ENCODE measurements at regions not wholly inside any gene's neighbourhood (a gene's known extent, or its start where the extent isn't known, plus 50 kb on each side); places are given as distances from the start of the nearest gene placed in this dataset.

DNA sequence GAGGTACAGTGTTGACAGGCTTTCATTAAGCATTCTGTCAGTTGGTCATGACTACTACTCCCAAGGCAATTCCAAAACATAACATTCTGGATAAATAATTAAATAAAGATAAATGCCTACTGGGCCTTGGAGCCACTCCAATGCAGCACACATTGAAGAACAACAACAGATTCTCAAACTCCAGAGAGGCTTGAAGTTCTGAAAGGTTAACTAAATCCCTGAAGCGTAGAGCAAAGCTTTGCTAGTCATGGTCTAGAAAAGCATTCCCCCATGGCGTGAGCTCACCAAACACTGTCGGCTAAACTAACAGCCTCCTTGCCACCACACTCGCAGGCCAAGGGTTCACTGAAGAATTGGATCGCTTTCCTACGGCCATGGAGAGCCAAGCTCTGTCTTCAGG lies 268.0 kb downstream of the ATG4C start:
- H3K4me1 Mint-ChIP-seq: no peaks in the 10 kb centered on the region
- H3K4me3 Mint-ChIP-seq: no peak overlapping the region
- Histone ChIP-seq H3K27ac (ENCODE audit: low read depth, low read length) (no peak overlapping the region), H3K4me1 (ENCODE audit: insufficient read depth, low read length) (no peaks in the 10 kb centered on the region), H3K4me3 (ENCODE audit: low read length) (no peak overlapping the region), H3K36me3 (ENCODE audit: insufficient read depth, low read length) (no peaks in the 10 kb centered on the region), H3K9me3 (ENCODE audit: low read length) (no peaks in the 10 kb centered on the region), H3K27me3 (ENCODE audit: insufficient read depth, low read length, poor library complexity, severe bottlenecking) (no peaks in the 10 kb centered on the region)
- CTCF ChIA-PET: no interaction called here
- H3K36me3 Mint-ChIP-seq: no peaks in the 10 kb centered on the region
- H3K9me3 Mint-ChIP-seq: peaks cover 0 to 3% (median 0%) of the 10 kb centered on the region in 5 donors
- DNase-seq: no peak
- H3K27me3 Mint-ChIP-seq: peaks cover 0 to 11% of the 10 kb centered on the region in 2 donors
- POLR2A ChIA-PET: no interaction called here
- no peak overlapping the region for H3K27ac Mint-ChIP-seq

DNA sequence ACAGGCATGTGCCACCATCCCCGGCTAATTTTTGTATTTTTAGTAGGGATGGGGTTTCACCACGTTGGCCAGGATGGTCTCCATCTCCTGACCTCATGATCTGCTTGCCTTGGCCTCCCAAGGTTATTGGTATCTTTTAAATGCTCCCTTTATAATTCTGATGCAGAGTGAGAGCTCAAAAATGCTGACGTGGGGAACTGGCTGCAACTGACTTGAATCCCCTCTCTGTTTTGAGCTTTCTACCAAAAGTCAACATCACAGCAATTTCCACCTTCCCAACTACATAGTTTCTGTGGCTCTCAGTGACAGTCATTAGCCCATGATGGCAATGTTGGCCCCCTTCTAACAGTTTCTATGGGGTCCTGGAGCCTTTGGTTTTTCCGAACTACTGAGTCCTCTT lies 268.2 kb upstream of the FOXD3 start:
- CTCF ChIA-PET: no interaction called here
- H3K27me3 Mint-ChIP-seq: peaks cover 0 to 5% of the 10 kb centered on the region in 2 donors
- no peak for DNase-seq

DNA sequence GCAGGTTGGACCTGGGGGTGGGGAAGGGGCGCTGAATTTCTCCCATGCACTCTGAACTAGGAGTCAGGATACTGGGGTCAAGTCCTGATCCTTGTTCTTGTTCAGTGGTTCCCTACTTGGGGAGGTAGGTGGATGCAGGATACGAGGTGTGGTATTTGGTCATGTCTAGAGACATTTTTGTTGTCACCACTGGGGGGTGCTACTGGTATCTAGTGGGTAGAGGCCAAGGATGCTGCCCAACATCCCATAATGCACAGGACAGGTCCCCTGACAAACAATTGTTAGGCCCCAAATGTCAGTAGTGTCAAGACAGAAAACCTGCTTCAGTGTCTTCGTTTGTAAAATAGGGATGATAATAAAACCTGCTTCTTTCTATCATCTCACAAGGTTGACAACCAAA lies 259.0 kb upstream of the FOXD3 start:
- Mint-ChIP-seq H3K4me1 (no peaks in the 10 kb centered on the region), H3K27ac (no peak overlapping the region), H3K27me3 (peaks cover 0 to 4% of the 10 kb centered on the region in 2 donors), H3K4me3 (no peak overlapping the region), H3K36me3 (no peaks in the 10 kb centered on the region), H3K9me3 (peaks cover 0 to 3% (median 0%) of the 10 kb centered on the region in 5 donors)
- DNase-seq: no peak
- CTCF ChIA-PET: no interaction called here
- H3K36me3 ChIP-seq (ENCODE audit: insufficient read depth, low read length): no peaks in the 10 kb centered on the region
- H3K4me1 ChIP-seq (ENCODE audit: insufficient read depth, low read length): no peaks in the 10 kb centered on the region
- H3K4me3 ChIP-seq (ENCODE audit: low read length): no peak overlapping the region
- H3K27ac ChIP-seq (ENCODE audit: low read depth, low read length): no peak overlapping the region
- POLR2A ChIA-PET: no interaction called here
- no peaks in the 10 kb centered on the region for H3K27me3 ChIP-seq (ENCODE audit: insufficient read depth, low read length, poor library complexity, severe bottlenecking)
- no peaks in the 10 kb centered on the region for H3K9me3 ChIP-seq (ENCODE audit: low read length)

More for the DNA sequence above, 268.2 kb upstream of the FOXD3 start:
- H3K27ac ChIP-seq (ENCODE audit: low read depth, low read length): no peak overlapping the region
- H3K4me3 ChIP-seq (ENCODE audit: low read length): no peak overlapping the region
- no peaks in the 10 kb centered on the region for H3K4me1 ChIP-seq (ENCODE audit: insufficient read depth, low read length)
- H3K9me3 ChIP-seq (ENCODE audit: low read length): no peaks in the 10 kb centered on the region
- no peak overlapping the region for H3K27ac Mint-ChIP-seq
- H3K36me3 ChIP-seq (ENCODE audit: insufficient read depth, low read length): no peaks in the 10 kb centered on the region
- H3K27me3 ChIP-seq (ENCODE audit: insufficient read depth, low read length, poor library complexity, severe bottlenecking): no peaks in the 10 kb centered on the region
- no peak overlapping the region for H3K4me3 Mint-ChIP-seq
- peaks cover 0 to 4% (median 0%) of the 10 kb centered on the region in 5 donors for H3K9me3 Mint-ChIP-seq
- H3K36me3 Mint-ChIP-seq: no peaks in the 10 kb centered on the region
- H3K4me1 Mint-ChIP-seq: no peaks in the 10 kb centered on the region
- POLR2A ChIA-PET: no interaction called here

DNA sequence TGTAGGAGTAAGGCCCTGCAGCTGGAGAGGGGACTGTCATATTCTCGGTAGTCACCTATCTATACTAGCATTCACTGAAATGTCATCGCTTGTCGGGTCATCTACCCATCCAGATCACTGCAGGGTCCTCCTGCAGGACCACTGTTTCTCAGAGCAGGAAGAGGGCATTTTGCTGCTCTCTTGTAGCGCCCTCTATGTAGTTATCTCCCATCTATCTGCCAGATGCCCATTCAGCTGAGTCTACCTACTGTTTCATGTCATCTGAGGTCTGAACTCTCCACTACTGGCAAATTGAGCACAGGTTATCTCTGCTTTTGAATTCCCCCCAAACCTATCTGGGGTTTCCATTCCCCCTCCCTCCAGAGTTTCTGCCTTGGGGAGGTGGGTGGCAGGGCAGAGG lies 258.2 kb upstream of the FOXD3 start:
- H3K4me3 ChIP-seq (ENCODE audit: low read length): no peak overlapping the region
- CTCF ChIA-PET: no interaction called here
- H3K36me3 Mint-ChIP-seq: no peaks in the 10 kb centered on the region
- H3K27ac Mint-ChIP-seq: no peak overlapping the region
- no peaks in the 10 kb centered on the region for H3K27me3 ChIP-seq (ENCODE audit: insufficient read depth, low read length, poor library complexity, severe bottlenecking)
- peaks cover 0 to 3% (median 0%) of the 10 kb centered on the region in 5 donors for H3K9me3 Mint-ChIP-seq
- H3K36me3 ChIP-seq (ENCODE audit: insufficient read depth, low read length): no peaks in the 10 kb centered on the region
- DNase-seq: no peak
- H3K9me3 ChIP-seq (ENCODE audit: low read length): no peaks in the 10 kb centered on the region
- H3K4me3 Mint-ChIP-seq: no peak overlapping the region
- H3K4me1 ChIP-seq (ENCODE audit: insufficient read depth, low read length): no peaks in the 10 kb centered on the region
- POLR2A ChIA-PET: no interaction called here
- no peaks in the 10 kb centered on the region for H3K4me1 Mint-ChIP-seq
- H3K27me3 Mint-ChIP-seq: peaks cover 0 to 4% of the 10 kb centered on the region in 2 donors
- H3K27ac ChIP-seq (ENCODE audit: low read depth, low read length): no peak overlapping the region

DNA sequence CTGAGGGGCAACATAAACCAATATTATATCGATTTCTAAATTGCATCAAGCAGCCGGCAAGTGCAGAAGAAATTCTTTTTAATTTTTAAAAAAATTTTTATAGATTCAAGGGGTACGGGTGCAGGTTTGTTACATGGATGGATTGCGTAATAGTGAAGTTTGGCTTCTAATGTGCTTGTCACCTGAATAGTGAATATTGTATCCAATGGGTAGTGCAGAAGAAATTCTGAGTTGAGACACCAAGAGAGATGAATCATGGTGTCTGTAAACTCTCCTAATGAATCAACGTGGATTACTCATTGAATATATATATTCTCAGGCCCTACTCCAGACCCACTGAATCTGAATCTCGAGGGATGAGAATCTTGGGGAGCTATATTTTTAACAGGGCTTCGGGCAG lies 253.7 kb upstream of the FOXD3 start:
- Mint-ChIP-seq H3K4me1 (peaks cover 0 to 4% (median 0%) of the 10 kb centered on the region in 3 donors), H3K9me3 (peaks cover 0 to 3% (median 0%) of the 10 kb centered on the region in 5 donors), H3K4me3 (no peak overlapping the region), H3K27me3 (peaks cover 16 to 25% of the 10 kb centered on the region in 2 donors), H3K36me3 (no peaks in the 10 kb centered on the region), H3K27ac (peak overlapping the region in 1 of 8 donors; percentile 79)
- no peak for DNase-seq
- Histone ChIP-seq H3K36me3 (ENCODE audit: insufficient read depth, low read length) (no peaks in the 10 kb centered on the region), H3K4me1 (ENCODE audit: insufficient read depth, low read length) (no peaks in the 10 kb centered on the region), H3K27ac (ENCODE audit: low read depth, low read length) (no peak overlapping the region), H3K9me3 (ENCODE audit: low read length) (no peaks in the 10 kb centered on the region), H3K4me3 (ENCODE audit: low read length) (no peak overlapping the region), H3K27me3 (ENCODE audit: insufficient read depth, low read length, poor library complexity, severe bottlenecking) (no peaks in the 10 kb centered on the region)
- CTCF ChIA-PET: no interaction called here
- POLR2A ChIA-PET: no interaction called here

DNA sequence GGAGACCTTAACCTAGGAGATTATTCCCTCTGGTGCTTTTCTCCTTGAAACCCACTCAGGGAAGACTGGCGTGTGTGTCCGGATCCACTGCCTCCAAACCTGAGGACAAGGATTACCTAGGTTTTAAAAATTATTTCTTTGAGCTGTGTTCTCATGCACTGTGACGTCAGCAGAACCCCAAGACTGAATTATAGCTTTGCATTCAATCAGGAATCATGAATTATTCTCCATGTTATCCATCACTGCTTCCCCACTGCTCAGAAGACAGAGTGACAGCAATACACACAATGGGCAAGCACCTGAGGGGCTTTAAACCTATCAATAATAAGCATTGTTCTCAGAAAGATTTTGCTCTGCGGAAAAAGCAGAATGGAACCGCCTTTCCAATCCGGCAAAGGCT lies 253.2 kb upstream of the FOXD3 start:
- Mint-ChIP-seq H3K4me3 (no peak overlapping the region), H3K36me3 (no peaks in the 10 kb centered on the region), H3K27me3 (peaks cover 16 to 25% of the 10 kb centered on the region in 2 donors), H3K27ac (no peak overlapping the region), H3K9me3 (peaks cover 0 to 3% (median 0%) of the 10 kb centered on the region in 5 donors), H3K4me1 (peaks cover 0 to 4% (median 0%) of the 10 kb centered on the region in 3 donors)
- Histone ChIP-seq H3K27me3 (ENCODE audit: insufficient read depth, low read length, poor library complexity, severe bottlenecking) (no peaks in the 10 kb centered on the region), H3K36me3 (ENCODE audit: insufficient read depth, low read length) (no peaks in the 10 kb centered on the region), H3K27ac (ENCODE audit: low read depth, low read length) (no peak overlapping the region), H3K9me3 (ENCODE audit: low read length) (no peaks in the 10 kb centered on the region), H3K4me1 (ENCODE audit: insufficient read depth, low read length) (no peaks in the 10 kb centered on the region), H3K4me3 (ENCODE audit: low read length) (no peak overlapping the region)
- CTCF ChIA-PET: no interaction called here
- POLR2A ChIA-PET: no interaction called here
- no peak for DNase-seq

DNA sequence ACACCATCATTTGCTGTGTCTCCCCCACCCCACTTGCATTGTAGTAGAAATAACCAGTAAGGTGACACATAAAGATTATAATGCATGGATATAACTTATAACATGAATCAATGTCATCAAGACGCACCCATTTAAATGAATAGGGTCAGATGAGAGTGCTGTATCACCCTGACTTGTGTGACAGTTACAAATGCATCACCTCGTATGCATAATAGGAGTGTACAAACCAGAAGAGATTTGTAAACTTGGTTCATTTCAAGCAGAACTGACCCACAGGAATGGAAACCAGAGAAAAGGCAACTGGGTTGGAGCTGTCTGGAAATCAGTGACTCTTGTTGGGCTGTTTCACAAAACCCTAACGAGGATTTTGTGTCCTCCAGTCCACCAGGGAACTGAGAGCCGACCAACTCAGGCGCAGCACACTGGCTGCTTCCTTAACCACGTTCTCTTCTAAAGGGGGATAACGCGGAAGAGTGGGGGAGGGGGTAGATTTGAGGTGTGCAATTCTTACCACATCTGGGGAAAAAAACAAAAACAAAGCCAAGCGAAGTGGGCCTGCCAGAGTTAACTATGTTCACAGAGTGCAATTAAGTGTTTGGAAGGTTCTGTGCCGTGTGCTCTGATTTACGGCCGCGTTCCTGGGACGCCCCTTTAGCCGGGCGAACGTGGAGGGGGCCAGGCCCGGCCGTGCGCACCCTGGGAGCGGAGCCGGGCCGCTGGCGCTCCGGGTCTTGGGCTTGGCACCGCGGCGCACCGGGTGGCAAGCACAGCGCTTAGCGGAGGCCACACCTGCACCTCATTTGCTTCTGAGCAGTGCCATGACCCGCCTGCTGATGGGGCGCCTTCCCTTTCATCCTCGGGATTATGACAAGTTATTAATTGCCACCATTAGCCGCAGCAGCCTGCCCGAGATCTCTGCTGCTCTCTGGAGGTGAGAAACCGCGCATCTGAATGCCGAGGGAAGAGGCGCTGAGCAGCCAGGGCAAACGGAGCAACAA lies 248.8 kb upstream of the FOXD3 start:
- DNase-seq: no peak
- Histone ChIP-seq H3K4me3 (ENCODE audit: low read length) (no peak overlapping the region), H3K36me3 (ENCODE audit: insufficient read depth, low read length) (no peaks in the 10 kb centered on the region), H3K4me1 (ENCODE audit: insufficient read depth, low read length) (no peaks in the 10 kb centered on the region), H3K9me3 (ENCODE audit: low read length) (no peaks in the 10 kb centered on the region), H3K27me3 (ENCODE audit: insufficient read depth, low read length, poor library complexity, severe bottlenecking) (no peaks in the 10 kb centered on the region), H3K27ac (ENCODE audit: low read depth, low read length) (no peak overlapping the region)
- H3K27ac Mint-ChIP-seq: no peak overlapping the region
- H3K4me3 Mint-ChIP-seq: no peak overlapping the region
- CTCF ChIA-PET: no interaction called here
- peaks cover 0 to 4% (median 0%) of the 10 kb centered on the region in 3 donors for H3K4me1 Mint-ChIP-seq
- POLR2A ChIA-PET: no interaction called here
- H3K27me3 Mint-ChIP-seq: peaks cover 30 to 42% of the 10 kb centered on the region in 2 donors
- no peaks in the 10 kb centered on the region for H3K36me3 Mint-ChIP-seq
- peaks cover 5 to 17% (median 11%) of the 10 kb centered on the region in 5 donors for H3K9me3 Mint-ChIP-seq

DNA sequence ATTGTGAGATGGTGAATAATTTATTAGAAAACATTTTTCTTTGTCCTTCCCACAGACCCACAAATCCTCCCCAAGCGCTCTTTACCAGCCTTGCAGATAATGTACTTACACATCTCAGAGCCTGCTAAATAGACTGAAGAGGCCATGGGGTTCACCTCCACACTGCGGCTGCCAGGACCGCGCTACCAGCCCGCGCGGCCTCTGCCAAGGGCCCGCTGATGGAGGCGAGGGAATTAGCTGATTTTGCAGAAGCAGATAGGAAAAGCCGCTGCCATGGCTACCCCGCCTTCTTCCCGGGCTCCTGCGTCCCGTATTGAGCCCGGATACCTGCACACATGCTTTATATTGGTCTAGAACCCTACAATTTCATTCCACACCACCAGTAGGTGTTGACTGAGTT lies 248.0 kb upstream of the FOXD3 start:
- DNase-seq: no peak
- no peaks in the 10 kb centered on the region for H3K9me3 ChIP-seq (ENCODE audit: low read length)
- no peaks in the 10 kb centered on the region for H3K36me3 Mint-ChIP-seq
- H3K27me3 ChIP-seq (ENCODE audit: insufficient read depth, low read length, poor library complexity, severe bottlenecking): no peaks in the 10 kb centered on the region
- peaks cover 5 to 17% (median 11%) of the 10 kb centered on the region in 5 donors for H3K9me3 Mint-ChIP-seq
- H3K4me1 Mint-ChIP-seq: peaks cover 0 to 4% (median 0%) of the 10 kb centered on the region in 3 donors
- H3K27me3 Mint-ChIP-seq: peaks cover 30 to 42% of the 10 kb centered on the region in 2 donors
- no peak overlapping the region for H3K27ac ChIP-seq (ENCODE audit: low read depth, low read length)
- no peak overlapping the region for H3K4me3 ChIP-seq (ENCODE audit: low read length)
- H3K36me3 ChIP-seq (ENCODE audit: insufficient read depth, low read length): no peaks in the 10 kb centered on the region
- H3K4me3 Mint-ChIP-seq: no peak overlapping the region
- H3K27ac Mint-ChIP-seq: no peak overlapping the region
- ChIA-PET CTCF (no interaction called here), POLR2A (no interaction called here)
- no peaks in the 10 kb centered on the region for H3K4me1 ChIP-seq (ENCODE audit: insufficient read depth, low read length)

Measured in CD8-positive, alpha-beta memory T cell (primary cell).